ENCODE measurements at regions not wholly inside any gene's neighbourhood (a gene's known extent, or its start where the extent isn't known, plus 50 kb on each side); places are given as distances from the start of the nearest gene placed in this dataset.

DNA sequence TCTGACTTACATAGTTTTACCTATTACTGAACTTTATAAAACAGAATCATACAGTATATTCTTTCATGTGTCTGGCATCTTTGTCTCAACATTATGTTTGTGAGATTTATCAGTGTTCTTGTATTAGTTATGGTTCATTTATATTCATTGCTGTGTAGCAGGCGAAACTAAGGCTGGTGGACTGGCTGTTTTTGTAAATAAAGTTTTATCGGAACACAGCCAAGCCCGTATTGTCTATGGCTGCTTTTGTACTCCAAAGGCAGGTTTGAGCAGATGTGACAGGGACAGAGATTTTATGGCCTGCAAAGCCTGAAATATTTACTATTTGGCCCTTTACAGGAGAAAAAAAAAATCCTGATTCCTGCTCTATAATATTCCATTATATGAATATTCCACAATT lies 405.8 kb upstream of the RGS6 start:
- no peak overlapping the region for H3K27ac ChIP-seq (ENCODE audit: insufficient read depth, low read length)
- DNase-seq (no peak), ATAC-seq (ENCODE audit: low read depth) (no peak)
- intact Hi-C loops (cut with micrococcal nuclease) (no loop called here), in situ Hi-C loops (cut with MboI; ENCODE audit: low sequenced_read_pairs) (no loop called here), dilution Hi-C loops (cut with HindIII; ENCODE audit: low sequenced_read_pairs, unreplicated experiment) (no loop called here)
- H3K9me1 ChIP-seq (ENCODE audit: insufficient read depth, low read length), result peaks cover 7% of the 10 kb centered on the region
- H4K5ac ChIP-seq (ENCODE audit: low read depth, low read length), result no peak overlapping the region
- H3K56ac ChIP-seq (ENCODE audit: extremely low read depth, insufficient read depth, low read length), result no peak overlapping the region
- H3K79me1 ChIP-seq (ENCODE audit: low read depth in 1 of 2, low read length in 2 of 2), result peaks cover 27 to 37% of the 10 kb centered on the region in 2 experiments
- BruUV-seq (replicated peaks), result no TSS peak
- H4K8ac ChIP-seq (ENCODE audit: low read depth in 2 of 2, low read length in 2 of 2), result no peak overlapping the region
- no peak overlapping the region for H2AK5ac ChIP-seq (ENCODE audit: low read depth, low read length)
- no peak overlapping the region for H2BK120ac ChIP-seq (ENCODE audit: low read depth, low read length)
- no peaks in the 10 kb centered on the region for H3K9me3 ChIP-seq (ENCODE audit: control insufficient read depth, insufficient read depth, low read length)
- ChIA-PET POLR2A (ENCODE audit: unreplicated experiment) (no interaction called here), CTCF (no interaction called here)
- H3K18ac ChIP-seq (ENCODE audit: low read depth, low read length), result no peak overlapping the region
- peaks cover 2% of the 10 kb centered on the region; the same call in 1 of the 2 replicates for H4K20me1 ChIP-seq (ENCODE audit: insufficient read depth, low read length)
- no peak overlapping the region for H3K4ac ChIP-seq (ENCODE audit: low read depth, low read length)
- no peak overlapping the region for H3K23ac ChIP-seq (ENCODE audit: low read depth, low read length)
- no peak overlapping the region for H2BK5ac ChIP-seq (ENCODE audit: low read depth, low read length, poor library complexity, severe bottlenecking)
- no peak overlapping the region for H3K9ac ChIP-seq (ENCODE audit: low read depth, low read length)
- H3K4me1 ChIP-seq (ENCODE audit: control insufficient read depth, insufficient read depth, low read length), result peaks cover 7% of the 10 kb centered on the region
- WGBS, 2 experiments (ENCODE audit: extremely low coverage in 2 of 2, insufficient read length in 1 of 2), result no CpG with 5 or more reads among the region's 3 CpGs
- H2BK20ac ChIP-seq (ENCODE audit: low read depth, low read length), result no peak overlapping the region
- no peak overlapping the region for H3K4me2 ChIP-seq (ENCODE audit: low read depth, low read length)
- H2AFZ ChIP-seq (replicated peaks; ENCODE audit: low read length, poor library complexity), result no peak overlapping the region
- H3K14ac ChIP-seq (replicated peaks; ENCODE audit: low read depth, low read length), result no peak overlapping the region
- H3K36me3 ChIP-seq (ENCODE audit: control insufficient read depth, insufficient read depth, low read length), result no peaks in the 10 kb centered on the region; the same call in 1 of the 2 replicates
- H2AK9ac ChIP-seq (replicated peaks; ENCODE audit: low read depth, low read length, poor library complexity), result no peak overlapping the region
- H3K4me3 ChIP-seq (ENCODE audit: insufficient read depth, low read depth, low read length), result no peak overlapping the region
- H2BK15ac ChIP-seq (ENCODE audit: low read depth, low read length), result no peak overlapping the region
- H3K27me3 ChIP-seq (ENCODE audit: control insufficient read depth, insufficient read depth, low read length), result no peaks in the 10 kb centered on the region
- TF ChIP-seq CEBPB (IDR thresholded peaks at IDR 0.05; ENCODE audit: low read depth, low read length), result no peak
- TF ChIP-seq, protein P1, sequence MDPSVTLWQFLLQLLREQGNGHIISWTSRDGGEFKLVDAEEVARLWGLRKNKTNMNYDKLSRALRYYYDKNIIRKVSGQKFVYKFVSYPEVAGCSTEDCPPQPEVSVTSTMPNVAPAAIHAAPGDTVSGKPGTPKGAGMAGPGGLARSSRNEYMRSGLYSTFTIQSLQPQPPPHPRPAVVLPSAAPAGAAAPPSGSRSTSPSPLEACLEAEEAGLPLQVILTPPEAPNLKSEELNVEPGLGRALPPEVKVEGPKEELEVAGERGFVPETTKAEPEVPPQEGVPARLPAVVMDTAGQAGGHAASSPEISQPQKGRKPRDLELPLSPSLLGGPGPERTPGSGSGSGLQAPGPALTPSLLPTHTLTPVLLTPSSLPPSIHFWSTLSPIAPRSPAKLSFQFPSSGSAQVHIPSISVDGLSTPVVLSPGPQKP (IDR thresholded peaks at IDR 0.05; ENCODE audit: borderline replicate concordance, low read depth, low read length), result no peak
- no peak for TF ChIP-seq RCOR1 (IDR thresholded peaks at IDR 0.05; ENCODE audit: insufficient replicate concordance, low read length)
- no peak for TF ChIP-seq SMC3 (IDR thresholded peaks at IDR 0.05; ENCODE audit: low read depth, low read length)
- no peak for TF ChIP-seq RFX5 (IDR thresholded peaks at IDR 0.05; ENCODE audit: low read depth, low read length)
- no peak for TF ChIP-seq MXI1 (IDR thresholded peaks at IDR 0.05; ENCODE audit: borderline replicate concordance, low read depth, low read length)
- H4K91ac ChIP-seq (ENCODE audit: insufficient read depth, low read depth, low read length), result no peak overlapping the region
